Panc1 (cell line): ENCODE measurements at regions not wholly inside any gene's neighbourhood (a gene's known extent, or its start where the extent isn't known, plus 50 kb on each side); places are given as distances from the start of the nearest gene placed in this dataset.

ENCODE experiments used
- ATAC-seq: fragments of 200-7000 bp; cut with Tn5 transposase; 2 replicates; pipeline ENCODE4 v1.9.1; 2020; ENCODE audit warnings: mild to moderate bottlenecking, moderate library complexity
- BruUV-seq: library from RNA; stranded (reverse); fragments of 400-500 nt; replicated peaks from 2 replicates; lab custom pipeline; 2021; lab: Mats Ljungman, UMichigan
- CTCF ChIA-PET: fragments of 300-600 bp; sonication (Branson Sonifier 250); formaldehyde crosslinking; loops from one replicate; lab custom pipeline; 2022; ENCODE audit warnings: antibody characterized with exemption; lab: Charles Lee
- POLR2A ChIA-PET: fragments of 300-600 bp; sonication (Branson Sonifier 250); formaldehyde crosslinking; loops from one replicate; lab custom pipeline; 2022; ENCODE audit warnings: antibody characterized with exemption; lab: Charles Lee
- DNase-seq: peaks from one replicate; pipeline ENCODE4 v3.0.0-alpha.2; 2010; ENCODE audit warnings: low read depth, low spot score
- H3K27ac ChIP-seq: 2 replicates; pipeline ENCODE4 v1.5.1; 2011; ENCODE audit warnings: mild to moderate bottlenecking, low read length, inconsistent platforms
- H3K27me3 ChIP-seq: fragments of 200-500 bp; sonication (Bioruptor generic); 2 replicates; pipeline ENCODE4 v1.6.0; 2014; ENCODE audit warnings: low read length, inconsistent platforms; ENCODE audit not compliant: control insufficient read depth, insufficient read depth
- H3K36me3 ChIP-seq: fragments of 200-500 bp; sonication (Bioruptor generic); 2 replicates; pipeline ENCODE4 v1.5.1; 2014; ENCODE audit warnings: inconsistent platforms, mild to moderate bottlenecking, low read length, moderate library complexity; ENCODE audit not compliant: control insufficient read depth, insufficient read depth
- H3K4me1 ChIP-seq: 2 replicates; pipeline ENCODE4 v1.5.1; 2011; ENCODE audit warnings: inconsistent platforms, mild to moderate bottlenecking, low read length, moderate library complexity; ENCODE audit not compliant: control insufficient read depth, insufficient read depth
- H3K4me3 ChIP-seq, 2 experiments: 2 replicates each; pipeline ENCODE4 v1.5.1; 2011 to 2012; ENCODE audit warnings: low read depth in 2 of 2, low read length in 2 of 2, mild to moderate bottlenecking in 2 of 2, inconsistent platforms in 1 of 2, moderate library complexity in 1 of 2
- H3K9me3 ChIP-seq: fragments of 200-500 bp; sonication (Bioruptor generic); 2 replicates; pipeline ENCODE4 v1.5.1; 2014; ENCODE audit warnings: low read depth, mild to moderate bottlenecking, inconsistent platforms, low read length, moderate library complexity; ENCODE audit not compliant: control insufficient read depth, insufficient read depth
- POLR2AphosphoS5 ChIP-seq: IDR thresholded peaks from 2 replicates; pipeline ENCODE4 v1.6.1; 2012; ENCODE audit warnings: mild to moderate bottlenecking, low read depth, low read length, moderate library complexity
- REST ChIP-seq, 2 experiments: IDR thresholded peaks; 2 replicates each; pipeline ENCODE4 v1.6.1; 2011 to 2012; ENCODE audit warnings: low read depth in 2 of 2, control low read depth in 1 of 2, low read length in 1 of 2, mild to moderate bottlenecking in 1 of 2, moderate library complexity in 1 of 2; ENCODE audit not compliant: insufficient read depth in 1 of 2
- SIN3A ChIP-seq: IDR thresholded peaks from 2 replicates; pipeline ENCODE4 v1.6.1; 2012; ENCODE audit warnings: low read depth, mild to moderate bottlenecking, low read length, moderate library complexity, borderline replicate concordance; ENCODE audit not compliant: insufficient read depth
- TCF7L2 ChIP-seq: IDR thresholded peaks from 2 replicates; pipeline ENCODE4 v1.6.1; 2011; ENCODE audit warnings: mild to moderate bottlenecking, low read depth, low read length, inconsistent platforms
- in situ Hi-C: cut with HindIII; loops from 2 replicates; pipeline ENCODE4 v1.10.0; 2016; ENCODE audit warnings: low sequenced_read_pairs, low pct_unique_long_range_greater_than_20kb
- intact Hi-C: fragments of 100-400 bp; cut with micrococcal nuclease; formaldehyde crosslinking; loops from one replicate; pipeline ENCODE4 v1.10.0; 2022; ENCODE audit not compliant: unreplicated experiment
- TF ChIP-seq, protein P1 (sequence below): fragments of 450-650 bp; IDR thresholded peaks from 2 replicates; pipeline ENCODE4 v1.5.1; 2017; ENCODE audit warnings: mild to moderate bottlenecking

GRCh38 chr17:77439189-77440018 is 298.6 kb downstream of the SEC14L1 start:
- H3K4me1 ChIP-seq = peaks cover 53% of the 10 kb centered on the region
- H3K36me3 ChIP-seq = no peaks in the 10 kb centered on the region
- ChIA-PET CTCF (interaction anchor here (1.3 kb wide), 1 partner anchor 9 kb away, joined by 3 read pairs; no protein-coding TSS in a partner anchor), POLR2A (no interaction called here)
- no peak for DNase-seq
- H3K4me3 ChIP-seq = no peak overlapping the region
- intact Hi-C loops = no loop called here
- BruUV-seq = TSS peak; percentile 13
- TF ChIP-seq, protein P1, sequence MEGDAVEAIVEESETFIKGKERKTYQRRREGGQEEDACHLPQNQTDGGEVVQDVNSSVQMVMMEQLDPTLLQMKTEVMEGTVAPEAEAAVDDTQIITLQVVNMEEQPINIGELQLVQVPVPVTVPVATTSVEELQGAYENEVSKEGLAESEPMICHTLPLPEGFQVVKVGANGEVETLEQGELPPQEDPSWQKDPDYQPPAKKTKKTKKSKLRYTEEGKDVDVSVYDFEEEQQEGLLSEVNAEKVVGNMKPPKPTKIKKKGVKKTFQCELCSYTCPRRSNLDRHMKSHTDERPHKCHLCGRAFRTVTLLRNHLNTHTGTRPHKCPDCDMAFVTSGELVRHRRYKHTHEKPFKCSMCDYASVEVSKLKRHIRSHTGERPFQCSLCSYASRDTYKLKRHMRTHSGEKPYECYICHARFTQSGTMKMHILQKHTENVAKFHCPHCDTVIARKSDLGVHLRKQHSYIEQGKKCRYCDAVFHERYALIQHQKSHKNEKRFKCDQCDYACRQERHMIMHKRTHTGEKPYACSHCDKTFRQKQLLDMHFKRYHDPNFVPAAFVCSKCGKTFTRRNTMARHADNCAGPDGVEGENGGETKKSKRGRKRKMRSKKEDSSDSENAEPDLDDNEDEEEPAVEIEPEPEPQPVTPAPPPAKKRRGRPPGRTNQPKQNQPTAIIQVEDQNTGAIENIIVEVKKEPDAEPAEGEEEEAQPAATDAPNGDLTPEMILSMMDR = no peak
- TF ChIP-seq POLR2AphosphoS5 = no peak
- TF ChIP-seq SIN3A = no peak
- no peak for TF ChIP-seq REST (IDR thresholded peaks at IDR 0.05; ENCODE audit: insufficient read depth in 1 of 2, low read depth in 2 of 2, low read length in 1 of 2)
- no peak for TF ChIP-seq TCF7L2
- H3K9me3 ChIP-seq = no peaks in the 10 kb centered on the region
- no peaks in the 10 kb centered on the region for H3K27me3 ChIP-seq
- no peak overlapping the region for H3K27ac ChIP-seq
- in situ Hi-C loops = no loop called here
- no peak for ATAC-seq

DNA sequence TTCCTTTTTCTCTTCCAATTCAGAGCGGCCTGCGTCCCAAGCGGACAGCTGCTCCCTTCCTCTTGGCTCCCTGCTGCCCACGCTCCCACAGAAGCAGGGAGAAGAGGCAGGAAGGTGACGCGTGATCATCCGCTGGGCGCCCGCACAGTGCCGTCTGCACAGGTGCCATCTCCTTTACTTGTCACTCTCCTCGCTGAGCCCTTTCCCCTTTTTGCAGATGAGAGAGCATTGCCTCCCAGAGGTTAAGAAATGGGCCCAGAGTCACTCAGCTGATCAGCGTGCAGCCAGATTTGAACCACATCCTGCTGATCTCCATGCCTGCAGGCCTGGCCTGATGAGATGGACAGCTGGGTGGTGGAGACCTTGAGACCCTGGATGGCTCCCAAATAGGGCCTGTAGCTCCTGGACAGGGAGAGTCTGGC is 299.8 kb downstream of the SEC14L1 start:
- peaks cover 58% of the 10 kb centered on the region for H3K4me1 ChIP-seq
- no peak overlapping the region for H3K27ac ChIP-seq
- ATAC-seq (no peak), DNase-seq (no peak)
- H3K36me3 ChIP-seq = no peaks in the 10 kb centered on the region
- intact Hi-C loops = no loop called here
- H3K9me3 ChIP-seq = no peaks in the 10 kb centered on the region
- no TSS peak for BruUV-seq
- POLR2A ChIA-PET = no interaction called here
- no peak overlapping the region for H3K4me3 ChIP-seq
- TF ChIP-seq, protein P1 = no peak
- no peak for TF ChIP-seq TCF7L2
- CTCF ChIA-PET = interaction anchor here (1.5 kb wide), 1 partner anchor 11 kb away, joined by 8 read pairs; no protein-coding TSS in a partner anchor
- in situ Hi-C loops = no loop called here
- H3K27me3 ChIP-seq = no peaks in the 10 kb centered on the region
